Bronchial epithelial cell (primary cell): ENCODE measurements at regions not wholly inside any gene's neighbourhood (a gene's known extent, or its start where the extent isn't known, plus 50 kb on each side); places are given as distances from the start of the nearest gene placed in this dataset.

Experiments used
- DNase-seq: peaks from one replicate; pipeline ENCODE4 v3.0.0-alpha.2; 2010; ENCODE audit warnings: low read depth
- FAIRE-seq: peaks from 2 replicates; lab custom pipeline; 2011; peaks lifted over from hg19 to GRCh38; lab: Jason Lieb, UNC
- H3K27me3 ChIP-seq: 2 replicates; pipeline ENCODE4 v1.5.1; 2011; ENCODE audit warnings: low read length; ENCODE audit not compliant: control insufficient read depth, insufficient read depth
- H3K36me3 ChIP-seq: 2 replicates; pipeline ENCODE4 v1.5.1; 2011; ENCODE audit warnings: low read length; ENCODE audit not compliant: control insufficient read depth, insufficient read depth
- H3K4me3 ChIP-seq: 2 replicates; pipeline ENCODE4 v1.5.1; 2011; ENCODE audit warnings: mild to moderate bottlenecking, low read depth, low read length, control low read depth
- TF ChIP-seq, protein P1 (sequence below): IDR thresholded peaks from 2 replicates; pipeline ENCODE4 v1.5.1; 2011; ENCODE audit warnings: mild to moderate bottlenecking, moderate library complexity, low read length, control low read depth, inconsistent platforms; ENCODE audit not compliant: insufficient read depth, severe bottlenecking

DNA sequence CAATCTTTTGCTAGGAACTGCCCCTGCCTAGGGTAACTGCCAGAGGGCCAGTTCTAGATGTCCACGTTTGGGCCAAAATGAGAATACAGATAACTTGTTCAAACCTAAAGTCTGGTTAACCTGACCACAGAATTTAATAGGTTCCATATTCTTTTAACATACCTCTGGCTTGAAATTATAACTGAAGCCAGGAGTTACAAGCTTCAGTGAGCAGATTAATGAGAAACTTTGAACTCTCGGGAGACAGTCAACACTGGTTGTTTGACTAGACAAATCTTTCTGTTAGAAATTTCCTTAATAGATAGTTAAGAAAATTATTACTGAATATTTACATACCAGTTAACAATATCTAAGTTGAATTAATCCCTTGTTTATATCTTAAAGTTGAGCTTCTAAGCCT is 110.0 kb upstream of the KLF7 start:
- no peaks in the 10 kb centered on the region for H3K27me3 ChIP-seq
- no peak for DNase-seq
- no peak overlapping the region for H3K4me3 ChIP-seq
- H3K36me3 ChIP-seq = no peaks in the 10 kb centered on the region
- TF ChIP-seq, protein P1, sequence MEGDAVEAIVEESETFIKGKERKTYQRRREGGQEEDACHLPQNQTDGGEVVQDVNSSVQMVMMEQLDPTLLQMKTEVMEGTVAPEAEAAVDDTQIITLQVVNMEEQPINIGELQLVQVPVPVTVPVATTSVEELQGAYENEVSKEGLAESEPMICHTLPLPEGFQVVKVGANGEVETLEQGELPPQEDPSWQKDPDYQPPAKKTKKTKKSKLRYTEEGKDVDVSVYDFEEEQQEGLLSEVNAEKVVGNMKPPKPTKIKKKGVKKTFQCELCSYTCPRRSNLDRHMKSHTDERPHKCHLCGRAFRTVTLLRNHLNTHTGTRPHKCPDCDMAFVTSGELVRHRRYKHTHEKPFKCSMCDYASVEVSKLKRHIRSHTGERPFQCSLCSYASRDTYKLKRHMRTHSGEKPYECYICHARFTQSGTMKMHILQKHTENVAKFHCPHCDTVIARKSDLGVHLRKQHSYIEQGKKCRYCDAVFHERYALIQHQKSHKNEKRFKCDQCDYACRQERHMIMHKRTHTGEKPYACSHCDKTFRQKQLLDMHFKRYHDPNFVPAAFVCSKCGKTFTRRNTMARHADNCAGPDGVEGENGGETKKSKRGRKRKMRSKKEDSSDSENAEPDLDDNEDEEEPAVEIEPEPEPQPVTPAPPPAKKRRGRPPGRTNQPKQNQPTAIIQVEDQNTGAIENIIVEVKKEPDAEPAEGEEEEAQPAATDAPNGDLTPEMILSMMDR = no peak
- no peak for FAIRE-seq

DNA sequence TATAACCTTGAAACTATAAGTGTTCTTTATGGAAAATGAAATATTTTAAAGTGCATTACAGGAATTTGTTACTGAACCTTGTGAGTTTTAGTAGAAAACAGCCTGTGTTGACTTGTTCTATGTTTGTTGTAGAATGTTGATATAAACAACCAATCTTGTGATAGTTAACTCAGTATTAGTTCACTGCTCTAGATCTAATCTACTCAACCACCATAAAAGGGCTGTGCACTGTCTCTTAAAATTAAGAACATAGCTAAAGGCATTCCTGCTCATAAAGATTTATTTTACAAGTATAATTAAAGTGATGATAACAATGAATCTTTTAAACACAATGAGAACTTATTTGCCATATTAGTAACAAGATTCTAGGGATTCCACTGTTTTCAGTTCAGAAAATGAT is 110.5 kb upstream of the KLF7 start:
- Histone ChIP-seq H3K27me3 (no peaks in the 10 kb centered on the region), H3K4me3 (no peak overlapping the region), H3K36me3 (no peaks in the 10 kb centered on the region)
- TF ChIP-seq, protein P1 = no peak
- FAIRE-seq (no peak), DNase-seq (no peak)

DNA sequence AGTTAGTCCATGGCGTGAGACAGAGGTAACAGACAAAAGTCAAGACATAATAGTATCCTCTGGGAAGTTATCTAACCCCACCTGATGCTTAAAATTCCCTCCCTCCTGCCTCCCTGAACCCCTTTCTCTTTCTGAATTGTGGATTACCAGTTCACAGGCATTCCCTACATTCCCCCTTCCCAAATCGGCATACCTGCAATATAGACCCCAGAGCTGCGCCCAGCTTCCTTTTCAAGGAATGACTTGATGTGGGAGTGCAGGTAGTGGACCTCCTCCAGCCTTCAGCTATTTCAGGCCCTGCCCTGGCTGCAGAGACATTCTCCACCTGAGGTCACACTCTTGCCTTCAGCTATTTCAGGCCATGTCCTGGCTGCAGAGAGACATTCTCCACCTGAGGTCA is 111.1 kb upstream of the KLF7 start:
- Histone ChIP-seq H3K27me3 (no peaks in the 10 kb centered on the region), H3K4me3 (no peak overlapping the region), H3K36me3 (no peaks in the 10 kb centered on the region)
- DNase-seq (no peak), FAIRE-seq (no peak)
- TF ChIP-seq, protein P1 = no peak

DNA sequence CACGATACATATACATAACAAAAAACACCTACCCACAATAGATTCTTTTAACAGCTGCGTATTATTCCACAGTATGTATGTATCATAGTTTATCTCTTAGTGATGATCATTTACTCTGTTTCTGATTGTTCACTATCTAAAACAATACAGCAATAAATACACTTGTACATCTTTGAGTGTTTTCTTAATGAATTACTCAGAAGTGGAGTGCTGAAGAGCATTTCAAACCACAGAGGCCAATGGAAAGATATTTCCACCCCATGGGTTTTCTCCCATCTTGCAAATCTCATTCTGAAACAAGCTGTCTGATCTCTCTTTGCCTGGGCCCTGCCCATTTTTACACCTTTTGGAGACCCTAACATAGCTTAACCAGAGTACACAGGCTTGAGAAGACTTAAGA is 113.8 kb upstream of the KLF7 start:
- Histone ChIP-seq H3K27me3 (no peaks in the 10 kb centered on the region), H3K36me3 (no peaks in the 10 kb centered on the region), H3K4me3 (no peak overlapping the region)
- TF ChIP-seq, protein P1 = no peak
- DNase-seq (no peak), FAIRE-seq (no peak)

DNA sequence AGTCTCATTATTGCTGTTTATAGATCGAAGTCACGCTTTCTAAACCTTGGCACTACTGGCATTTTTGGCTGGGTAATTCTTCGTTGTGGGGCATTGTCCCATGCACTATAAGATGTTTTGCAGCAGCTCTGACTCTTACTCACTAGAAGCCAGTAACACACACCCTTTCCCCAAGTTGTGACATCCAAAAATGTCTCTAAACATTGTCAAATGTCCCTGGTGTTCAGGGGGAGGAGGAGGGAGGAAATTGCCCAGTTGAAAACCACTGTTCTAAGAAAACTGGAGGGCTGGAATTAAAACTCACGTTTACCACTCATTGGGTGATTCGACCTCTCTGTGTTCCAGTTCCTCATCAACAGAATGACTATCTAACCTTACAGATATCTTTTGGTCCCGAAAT is 115.7 kb upstream of the KLF7 start:
- DNase-seq = no peak
- TF ChIP-seq, protein P1 = no peak
- FAIRE-seq = no peak

DNA sequence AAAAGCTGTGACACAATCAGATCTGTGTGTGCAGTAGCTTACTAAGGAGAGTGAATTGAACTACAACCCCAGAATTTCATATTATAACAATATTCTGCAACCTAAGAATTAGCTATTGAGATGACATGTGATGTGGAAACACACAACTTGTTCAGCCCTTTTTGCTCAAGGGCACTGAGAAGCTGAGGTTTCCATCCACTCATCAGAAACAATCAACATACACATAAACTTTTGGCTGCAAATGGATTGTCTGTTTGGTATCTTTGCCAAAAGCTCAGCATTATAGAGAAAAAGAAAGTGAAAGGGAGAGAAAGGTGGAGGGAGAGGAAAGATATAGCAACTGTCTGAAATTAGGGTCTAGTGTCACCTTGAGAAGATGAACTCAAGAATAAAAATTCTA is 117.2 kb upstream of the KLF7 start:
- no peaks in the 10 kb centered on the region for H3K27me3 ChIP-seq
- H3K4me3 ChIP-seq = no peak overlapping the region
- TF ChIP-seq, protein P1 = no peak
- DNase-seq (no peak), FAIRE-seq (no peak)
- H3K36me3 ChIP-seq = no peaks in the 10 kb centered on the region

More for the DNA sequence above, 115.7 kb upstream of the KLF7 start:
- H3K36me3 ChIP-seq = no peaks in the 10 kb centered on the region
- no peak overlapping the region for H3K4me3 ChIP-seq
- no peaks in the 10 kb centered on the region for H3K27me3 ChIP-seq
